CD4-positive, alpha-beta T cell (primary cell): ENCODE measurements at regions not wholly inside any gene's neighbourhood (a gene's known extent, or its start where the extent isn't known, plus 50 kb on each side); places are given as distances from the start of the nearest gene placed in this dataset.

Source experiments
- ATAC-seq: fragments of 200-7000 bp; cut with Tn5 transposase; one replicate; pipeline ENCODE4 v1.10.0; 2022; ENCODE audit warnings: mild to moderate bottlenecking; ENCODE audit not compliant: poor library complexity
- CTCF ChIA-PET: fragments of 350-600 bp; sonication (Branson Sonifier 250); formaldehyde crosslinking; loops from one replicate; lab custom pipeline; 2021; ENCODE audit warnings: antibody characterized with exemption, inconsistent platforms; lab: Charles Lee
- POLR2A ChIA-PET: fragments of 350-600 bp; sonication (Branson Sonifier 250); formaldehyde crosslinking; loops from one replicate; lab custom pipeline; 2021; ENCODE audit warnings: antibody characterized with exemption, inconsistent platforms; lab: Charles Lee
- DNase-seq, 14 experiments: peaks; one replicate each; pipeline ENCODE4 v3.0.0-alpha.2; 2013 to 2020; ENCODE audit warnings: mixed read lengths in 2 of 14
- H3K27ac ChIP-seq, 2 donors: one replicate each; pipeline versions ENCODE4 v1.5.1 to v1.7.0; 2013; ENCODE audit warnings: low read length in 2 of 2, low read depth in 1 of 2, mild to moderate bottlenecking in 1 of 2
- H3K27me3 ChIP-seq, 2 experiments: 1 replicate in 1 of 2; 2 replicates in 1 of 2; pipeline versions ENCODE4 v1.6.1 to v1.7.0; 2013; ENCODE audit warnings: low read length in 2 of 2, control low read depth in 1 of 2, mild to moderate bottlenecking in 1 of 2, moderate library complexity in 1 of 2; ENCODE audit not compliant: insufficient read depth in 2 of 2, control insufficient read depth in 1 of 2
- H3K36me3 ChIP-seq: one replicate; pipeline ENCODE4 v1.6.1; 2013; ENCODE audit warnings: low read length, control low read depth; ENCODE audit not compliant: insufficient read depth
- H3K4me1 ChIP-seq: one replicate; pipeline ENCODE4 v1.6.1; 2013; ENCODE audit warnings: low read length, control low read depth; ENCODE audit not compliant: insufficient read depth
- H3K4me3 ChIP-seq: one replicate; pipeline ENCODE4 v1.5.1; 2013; ENCODE audit warnings: mild to moderate bottlenecking, low read length, moderate library complexity
- H3K9me3 ChIP-seq, 2 experiments: 1 replicate in 1 of 2; 2 replicates in 1 of 2; pipeline versions ENCODE4 v1.6.1 to v1.7.0; 2013; ENCODE audit warnings: low read length in 2 of 2, mild to moderate bottlenecking in 2 of 2, control low read depth in 1 of 2, moderate library complexity in 1 of 2; ENCODE audit not compliant: control insufficient read depth in 1 of 2, insufficient read depth in 1 of 2
- H3K27ac Mint-ChIP-seq: one replicate; pipeline ENCODE4 v1.8.0; 2020; ENCODE audit warnings: mixed read lengths
- H3K27me3 Mint-ChIP-seq: one replicate; pipeline ENCODE4 v1.8.0; 2021; ENCODE audit warnings: mixed read lengths
- H3K36me3 Mint-ChIP-seq: one replicate; pipeline ENCODE4 v1.8.0; 2021; ENCODE audit warnings: low read depth, mixed read lengths
- H3K4me1 Mint-ChIP-seq: one replicate; pipeline ENCODE4 v1.8.0; 2021; ENCODE audit warnings: low read depth, mixed read lengths
- H3K4me3 Mint-ChIP-seq: one replicate; pipeline ENCODE4 v1.8.0; 2020; ENCODE audit warnings: mild to moderate bottlenecking, mixed read lengths
- H3K9me3 Mint-ChIP-seq: one replicate; pipeline ENCODE4 v1.8.0; 2020; ENCODE audit warnings: mixed read lengths
- intact Hi-C, 2 experiments: fragments of 100-400 bp; cut with DNase I in 1 of 2; cut with micrococcal nuclease in 1 of 2; formaldehyde crosslinking; loops; one replicate each; pipeline versions ENCODE4 v1.15.1 to v1.9.0; 2023 to 2025; cut with DNase I, micrococcal nuclease
- TF ChIP-seq, protein P1 (sequence below): fragments of 200-600 bp; IDR thresholded peaks from one replicate; pipeline ENCODE4 v1.8.0; 2022; ENCODE audit warnings: antibody characterized with exemption, mild to moderate bottlenecking

- Mint-ChIP-seq H3K4me3 (no peak overlapping the region), H3K36me3 (no peaks in the 10 kb centered on the region), H3K4me1 (no peaks in the 10 kb centered on the region), H3K9me3 (peaks cover 8% of the 10 kb centered on the region), H3K27me3 (no peaks in the 10 kb centered on the region), H3K27ac (no peak overlapping the region)
- intact Hi-C loops, result no loop called here
- DNase-seq (no peak), ATAC-seq (no peak)
- Histone ChIP-seq H3K36me3 (no peaks in the 10 kb centered on the region), H3K4me3 (no peak overlapping the region), H3K9me3 (peaks cover 0 to 5% of the 10 kb centered on the region in 2 experiments), H3K27me3 (no peaks in the 10 kb centered on the region), H3K4me1 (no peaks in the 10 kb centered on the region), H3K27ac (no peak overlapping the region)
- TF ChIP-seq, protein P1, sequence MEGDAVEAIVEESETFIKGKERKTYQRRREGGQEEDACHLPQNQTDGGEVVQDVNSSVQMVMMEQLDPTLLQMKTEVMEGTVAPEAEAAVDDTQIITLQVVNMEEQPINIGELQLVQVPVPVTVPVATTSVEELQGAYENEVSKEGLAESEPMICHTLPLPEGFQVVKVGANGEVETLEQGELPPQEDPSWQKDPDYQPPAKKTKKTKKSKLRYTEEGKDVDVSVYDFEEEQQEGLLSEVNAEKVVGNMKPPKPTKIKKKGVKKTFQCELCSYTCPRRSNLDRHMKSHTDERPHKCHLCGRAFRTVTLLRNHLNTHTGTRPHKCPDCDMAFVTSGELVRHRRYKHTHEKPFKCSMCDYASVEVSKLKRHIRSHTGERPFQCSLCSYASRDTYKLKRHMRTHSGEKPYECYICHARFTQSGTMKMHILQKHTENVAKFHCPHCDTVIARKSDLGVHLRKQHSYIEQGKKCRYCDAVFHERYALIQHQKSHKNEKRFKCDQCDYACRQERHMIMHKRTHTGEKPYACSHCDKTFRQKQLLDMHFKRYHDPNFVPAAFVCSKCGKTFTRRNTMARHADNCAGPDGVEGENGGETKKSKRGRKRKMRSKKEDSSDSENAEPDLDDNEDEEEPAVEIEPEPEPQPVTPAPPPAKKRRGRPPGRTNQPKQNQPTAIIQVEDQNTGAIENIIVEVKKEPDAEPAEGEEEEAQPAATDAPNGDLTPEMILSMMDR, result no peak
- CTCF ChIA-PET, result no interaction called here
- POLR2A ChIA-PET, result no interaction called here
Observed at GRCh38 chr18:65346086-65346485, 404.7 kb upstream of the CDH7 start.

GRCh38 chr18:65343571-65343970 is 407.2 kb upstream of the CDH7 start:
- no peak overlapping the region for H3K27ac ChIP-seq
- no peaks in the 10 kb centered on the region for H3K36me3 Mint-ChIP-seq
- intact Hi-C loops, result no loop called here
- peaks cover 0 to 5% of the 10 kb centered on the region in 2 experiments for H3K9me3 ChIP-seq
- ATAC-seq (no peak), DNase-seq (no peak)
- H3K27ac Mint-ChIP-seq, result no peak overlapping the region
- no peaks in the 10 kb centered on the region for H3K27me3 Mint-ChIP-seq
- ChIA-PET POLR2A (no interaction called here), CTCF (no interaction called here)
- H3K9me3 Mint-ChIP-seq, result peaks cover 8% of the 10 kb centered on the region
- no peak overlapping the region for H3K4me3 ChIP-seq
- no peaks in the 10 kb centered on the region for H3K4me1 Mint-ChIP-seq
- H3K4me1 ChIP-seq, result no peaks in the 10 kb centered on the region
- no peaks in the 10 kb centered on the region for H3K27me3 ChIP-seq
- TF ChIP-seq, protein P1, result no peak
- H3K4me3 Mint-ChIP-seq, result no peak overlapping the region
- H3K36me3 ChIP-seq, result no peaks in the 10 kb centered on the region

- H3K27ac Mint-ChIP-seq, result no peak overlapping the region
- H3K4me1 ChIP-seq, result no peaks in the 10 kb centered on the region
- CTCF ChIA-PET, result no interaction called here
- no peaks in the 10 kb centered on the region for H3K36me3 Mint-ChIP-seq
- no peaks in the 10 kb centered on the region for H3K27me3 Mint-ChIP-seq
- no peaks in the 10 kb centered on the region for H3K9me3 ChIP-seq
- H3K9me3 Mint-ChIP-seq, result peaks cover 2% of the 10 kb centered on the region
- no peaks in the 10 kb centered on the region for H3K36me3 ChIP-seq
- H3K27ac ChIP-seq, result no peak overlapping the region
- H3K4me3 ChIP-seq, result no peak overlapping the region
- DNase-seq, result no peak
- H3K4me1 Mint-ChIP-seq, result no peaks in the 10 kb centered on the region
- POLR2A ChIA-PET, result no interaction called here
- TF ChIP-seq, protein P1, result no peak
- H3K27me3 ChIP-seq, result no peaks in the 10 kb centered on the region
- H3K4me3 Mint-ChIP-seq, result no peak overlapping the region
- intact Hi-C loops, result no loop called here
- ATAC-seq, result no peak
Observed at GRCh38 chr18:65336411-65336810, 414.4 kb upstream of the CDH7 start.
